Psoas muscle (tissue), 7 donors: ENCODE measurements at regions not wholly inside any gene's neighbourhood (a gene's known extent, or its start where the extent isn't known, plus 50 kb on each side); places are given as distances from the start of the nearest gene placed in this dataset.

Experiments
- ATAC-seq, 4 donors: fragments of 200-7000 bp; cut with Tn5 transposase; one replicate each; pipeline ENCODE4 v1.9.1; 2020; ENCODE audit warnings: moderate library complexity in 3 of 4, mild to moderate bottlenecking in 2 of 4
- DNase-seq, 2 donors: peaks; one replicate each; pipeline ENCODE4 v3.0.0-alpha.2; 2020
- H3K27ac ChIP-seq: fragments of 200-600 bp; one replicate; pipeline ENCODE4 v1.8.0; 2022
- H3K27me3 ChIP-seq, 3 donors: fragments of 200-600 bp in 1 of 3; one replicate each; pipeline versions ENCODE4 v1.6.1 to v1.8.0; 2013 to 2022; ENCODE audit warnings: low read length in 2 of 3, mild to moderate bottlenecking in 2 of 3, moderate library complexity in 1 of 3; ENCODE audit not compliant: insufficient read depth in 3 of 3
- H3K36me3 ChIP-seq, 2 donors: fragments of 200-600 bp in 1 of 2; one replicate each; pipeline versions ENCODE4 v1.6.1 to v1.8.0; 2013 to 2022; ENCODE audit warnings: low read depth in 1 of 2, mild to moderate bottlenecking in 1 of 2, moderate library complexity in 1 of 2; ENCODE audit not compliant: insufficient read depth in 1 of 2
- H3K4me1 ChIP-seq: fragments of 200-600 bp; one replicate; pipeline ENCODE4 v1.8.0; 2022
- H3K4me3 ChIP-seq: fragments of 200-600 bp; one replicate; pipeline ENCODE4 v1.8.0; 2022; ENCODE audit warnings: mild to moderate bottlenecking
- H3K9me3 ChIP-seq: fragments of 200-600 bp; one replicate; pipeline ENCODE4 v1.8.0; 2022
- CTCF ChIP-seq: fragments of 200-600 bp; IDR thresholded peaks from one replicate; pipeline ENCODE4 v1.8.0; 2022; ENCODE audit warnings: antibody characterized with exemption
- WGBS, 3 donors: extraction: QIAGEN DNeasy Blood & Tissue Kit; methylation state at CpG; one replicate each; pipeline versions ENCODE4 v1.1.6 to v1.1.7; 2013; 5-methylcytosine and 5-hydroxymethylcytosine counted together
- intact Hi-C, 2 donors: fragments of 100-400 bp; cut with DNase I; formaldehyde crosslinking; loops; one replicate each; pipeline versions ENCODE4 v1.11.0 to v1.14.2; 2022
- donor health status: healthy with polysubstance abuse.
- donor health status: DM: no; HTN: no; CAD: no; lungs with moderate emphysema.
- donor health status: Bipolar disorder and iron deficiency.
- donor health status: healthy.
- donor health status: DM: yes; HTN: yes; CAD: no.
- donor health status: DM: no; HTN: no; CAD: no.
- donor health status: DM: yes; HTN: yes; CAD: no.

GRCh38 chr22:44413211-44413610 lies 84.8 kb downstream of the RTL6 start:
- no peaks in the 10 kb centered on the region for H3K4me1 ChIP-seq
- no peaks in the 10 kb centered on the region for H3K9me3 ChIP-seq
- H3K27ac ChIP-seq, result no peak overlapping the region
- no peak for TF ChIP-seq CTCF
- no peak for DNase-seq
- H3K27me3 ChIP-seq, result peaks cover 0 to 26% (median 4%) of the 10 kb centered on the region in 3 donors
- intact Hi-C loops, result no loop called here
- no peak for ATAC-seq
- H3K4me3 ChIP-seq, result no peak overlapping the region
- no peaks in the 10 kb centered on the region for H3K36me3 ChIP-seq
- 76 to 85% (median 81%) methylated on average over 11 of the region's 11 CpGs for WGBS, 3 donors

- DNase-seq (no peak), ATAC-seq (no peak)
- peaks cover 0 to 26% (median 4%) of the 10 kb centered on the region in 3 donors for H3K27me3 ChIP-seq
- H3K36me3 ChIP-seq, result no peaks in the 10 kb centered on the region
- no peak overlapping the region for H3K27ac ChIP-seq
- H3K4me3 ChIP-seq, result no peak overlapping the region
- intact Hi-C loops, result no loop called here
- WGBS, 3 donors, result 75 to 79% (median 75%) methylated on average over 19 of the region's 19 CpGs
- no peak for TF ChIP-seq CTCF
- H3K9me3 ChIP-seq, result no peaks in the 10 kb centered on the region
- no peaks in the 10 kb centered on the region for H3K4me1 ChIP-seq
These were observed 85.8 kb downstream of the RTL6 start for GRCh38 chr22:44412136-44412731.

- Histone ChIP-seq H3K9me3 (no peaks in the 10 kb centered on the region), H3K27ac (no peak overlapping the region), H3K27me3 (peaks cover 0 to 23% (median 2%) of the 10 kb centered on the region in 3 donors), H3K4me1 (no peaks in the 10 kb centered on the region), H3K36me3 (no peaks in the 10 kb centered on the region), H3K4me3 (no peak overlapping the region)
- ATAC-seq (no peak), DNase-seq (no peak)
- intact Hi-C loops, result no loop called here
- TF ChIP-seq CTCF, result no peak
- WGBS, 3 donors, result 70 to 75% (median 72%) methylated on average over 37 of the region's 37 CpGs
These were observed 86.6 kb downstream of the RTL6 start for GRCh38 chr22:44411226-44412135.

- no peaks in the 10 kb centered on the region for H3K9me3 ChIP-seq
- DNase-seq, result no peak
- intact Hi-C loops, result no loop called here
- no peak for TF ChIP-seq CTCF
- H3K27ac ChIP-seq, result no peak overlapping the region
- H3K27me3 ChIP-seq, result peaks cover 0 to 14% (median 2%) of the 10 kb centered on the region in 3 donors
- no peak overlapping the region for H3K4me3 ChIP-seq
- WGBS, 3 donors, result 39 to 48% (median 42%) methylated on average over 16 of the region's 16 CpGs
- peak in 3 of 4 donors; percentile 49 to 82 (median 56) for ATAC-seq
- no peaks in the 10 kb centered on the region for H3K4me1 ChIP-seq
- H3K36me3 ChIP-seq, result no peaks in the 10 kb centered on the region
These were observed 87.5 kb downstream of the RTL6 start for GRCh38 chr22:44410451-44410991.
